Left lobe of liver (tissue), 2 donors: ENCODE measurements at regions not wholly inside any gene's neighbourhood (a gene's known extent, or its start where the extent isn't known, plus 50 kb on each side); places are given as distances from the start of the nearest gene placed in this dataset.

Source experiments
- ATAC-seq: fragments of 200-7000 bp; cut with Tn5 transposase; one replicate; pipeline ENCODE4 v1.9.1; 2020; ENCODE audit warnings: mild to moderate bottlenecking, moderate library complexity
- DNase-seq: peaks from one replicate; pipeline ENCODE4 v3.0.0-alpha.2; 2020; ENCODE audit warnings: low spot score
- donor health status: DM: no; HTN: no; CAD: no; lungs with moderate emphysema.
- donor health status: DM: no; HTN: yes; CAD: no.

- DNase-seq (no peak), ATAC-seq (no peak)
Measured at GRCh38 chr3:135849827-135850226, 115.7 kb upstream of the PPP2R3A start.

GRCh38 chr3:135851201-135852081 is 114.1 kb upstream of the PPP2R3A start:
- no peak for ATAC-seq

GRCh38 chr3:135853981-135854380 is 111.5 kb upstream of the PPP2R3A start:
- DNase-seq, result no peak
- ATAC-seq, result no peak

More at GRCh38 chr3:135851201-135852081, 114.1 kb upstream of the PPP2R3A start:
- no peak for DNase-seq

- DNase-seq, result no peak
Measured at GRCh38 chr3:135860761-135861160, 104.8 kb upstream of the PPP2R3A start.

GRCh38 chr3:135862361-135862760 is 103.2 kb upstream of the PPP2R3A start:
- no peak for ATAC-seq

More at GRCh38 chr3:135860761-135861160, 104.8 kb upstream of the PPP2R3A start:
- ATAC-seq, result no peak

GRCh38 chr3:135864060-135864459 is 101.5 kb upstream of the PPP2R3A start:
- no peak for DNase-seq
- no peak for ATAC-seq

More at GRCh38 chr3:135862361-135862760, 103.2 kb upstream of the PPP2R3A start:
- no peak for DNase-seq

- DNase-seq (no peak), ATAC-seq (no peak)
Measured at GRCh38 chr3:135865085-135865484, 100.4 kb upstream of the PPP2R3A start.

- ATAC-seq, result no peak
- no peak for DNase-seq
Measured at GRCh38 chr3:135865553-135865952, 100.0 kb upstream of the PPP2R3A start.

- DNase-seq (no peak), ATAC-seq (no peak)
Measured at GRCh38 chr3:135867911-135868310, 97.6 kb upstream of the PPP2R3A start.

- ATAC-seq (no peak), DNase-seq (no peak)
Measured at GRCh38 chr3:135868801-135869200, 96.7 kb upstream of the PPP2R3A start.

GRCh38 chr3:135869439-135870105 is 96.0 kb upstream of the PPP2R3A start:
- ATAC-seq, result no peak
- no peak for DNase-seq

GRCh38 chr3:135871311-135871710 is 94.2 kb upstream of the PPP2R3A start:
- ATAC-seq (no peak), DNase-seq (no peak)

- ATAC-seq (no peak), DNase-seq (no peak)
Measured at GRCh38 chr3:135874035-135874434, 91.5 kb upstream of the PPP2R3A start.

- no peak for ATAC-seq
- no peak for DNase-seq
Measured at GRCh38 chr3:135878501-135878900, 87.0 kb upstream of the PPP2R3A start.

- DNase-seq (no peak), ATAC-seq (no peak)
Measured at GRCh38 chr3:135885885-135886284, 79.6 kb upstream of the PPP2R3A start.

- DNase-seq, result no peak
- no peak for ATAC-seq
Measured at GRCh38 chr3:135887220-135887619, 78.3 kb upstream of the PPP2R3A start.

- ATAC-seq, result no peak
- no peak for DNase-seq
Measured at GRCh38 chr3:135889443-135889842, 76.1 kb upstream of the PPP2R3A start.

- DNase-seq (no peak), ATAC-seq (no peak)
Measured at GRCh38 chr3:135891121-135891520, 74.4 kb upstream of the PPP2R3A start.

GRCh38 chr3:135895106-135895733 is 70.3 kb upstream of the PPP2R3A start:
- DNase-seq (peak; percentile 69), ATAC-seq (peak; percentile 97)

GRCh38 chr3:135895734-135896121 is 69.8 kb upstream of the PPP2R3A start:
- DNase-seq, result no peak
- no peak for ATAC-seq

- ATAC-seq (no peak), DNase-seq (no peak)
Measured at GRCh38 chr3:135896613-135897012, 68.9 kb upstream of the PPP2R3A start.

- DNase-seq, result no peak
- ATAC-seq, result no peak
Measured at GRCh38 chr3:135897715-135898114, 67.8 kb upstream of the PPP2R3A start.
